A549 (cell line): ENCODE measurements at regions not wholly inside any gene's neighbourhood (a gene's known extent, or its start where the extent isn't known, plus 50 kb on each side); places are given as distances from the start of the nearest gene placed in this dataset.

Source experiments
- CBX2 ChIP-seq: fragments of 200-600 bp; sonication (generic); IDR thresholded peaks from 2 replicates; pipeline ENCODE4 v1.6.1; 2016; ENCODE audit warnings: low read depth, mild to moderate bottlenecking, borderline replicate concordance
- ESRRA ChIP-seq: fragments of 150-350 bp; IDR thresholded peaks from 2 replicates; pipeline ENCODE4 v1.6.1; 2014; ENCODE audit warnings: mild to moderate bottlenecking, low read length, borderline replicate concordance
- FOSL2 ChIP-seq, 2 experiments: fragments of 450-650 bp in 1 of 2; fragments of >200 bp in 1 of 2; sonication (Bioruptor Twin) in 1 of 2; formaldehyde crosslinking; IDR thresholded peaks; 2 replicates each; pipeline versions ENCODE4 v1.5.0 to v1.6.1; 2016 to 2020; ENCODE audit warnings: mild to moderate bottlenecking in 1 of 2, moderate library complexity in 1 of 2
- HES2 ChIP-seq: fragments of >200 bp; sonication (Bioruptor Twin); formaldehyde crosslinking; IDR thresholded peaks from 2 replicates; pipeline ENCODE4 v1.6.1; 2016
- MAZ ChIP-seq: fragments of 150-350 bp; IDR thresholded peaks from 2 replicates; pipeline ENCODE4 v1.6.1; 2014; ENCODE audit warnings: antibody characterized with exemption, low read depth, low read length, borderline replicate concordance
- POLR2A ChIP-seq: IDR thresholded peaks from 2 replicates; pipeline ENCODE4 v1.6.1; 2012; ENCODE audit warnings: mild to moderate bottlenecking, low read length
- RAD21 ChIP-seq, 2 experiments: fragments of >200 bp in 1 of 2; sonication (Bioruptor Twin) in 1 of 2; formaldehyde crosslinking in 1 of 2; IDR thresholded peaks in 1 of 2; conservative IDR thresholded peaks in 1 of 2; 2 replicates in 1 of 2; 3 replicates in 1 of 2; pipeline ENCODE4 v1.6.1; 2012 to 2018; ENCODE audit warnings: inconsistent platforms in 1 of 2
- RFX5 ChIP-seq: fragments of 450-650 bp; IDR thresholded peaks from 2 replicates; pipeline ENCODE4 v1.7.1; 2014; ENCODE audit warnings: antibody characterized with exemption, mild to moderate bottlenecking, moderate library complexity
- SMC3 ChIP-seq: fragments of >200 bp; sonication (Bioruptor Twin); formaldehyde crosslinking; IDR thresholded peaks from 3 replicates; pipeline ENCODE4 v1.6.1; 2018; ENCODE audit warnings: inconsistent platforms
- USF2 ChIP-seq: fragments of 450-650 bp; IDR thresholded peaks from 2 replicates; pipeline ENCODE4 v1.6.1; 2014; ENCODE audit warnings: antibody characterized with exemption
- ZC3H11A ChIP-seq: fragments of 450-650 bp; IDR thresholded peaks from 2 replicates; pipeline ENCODE4 v1.6.1; 2014; ENCODE audit warnings: antibody characterized with exemption, mild to moderate bottlenecking
- TF ChIP-seq, protein P1 (sequence below): fragments of >200 bp; sonication (Bioruptor Twin); formaldehyde crosslinking; IDR thresholded peaks from 3 replicates; pipeline ENCODE4 v1.5.1; 2016
- TF ChIP-seq, protein P2 (sequence below): IDR thresholded peaks from 2 replicates; pipeline ENCODE4 v1.6.1; 2012

DNA sequence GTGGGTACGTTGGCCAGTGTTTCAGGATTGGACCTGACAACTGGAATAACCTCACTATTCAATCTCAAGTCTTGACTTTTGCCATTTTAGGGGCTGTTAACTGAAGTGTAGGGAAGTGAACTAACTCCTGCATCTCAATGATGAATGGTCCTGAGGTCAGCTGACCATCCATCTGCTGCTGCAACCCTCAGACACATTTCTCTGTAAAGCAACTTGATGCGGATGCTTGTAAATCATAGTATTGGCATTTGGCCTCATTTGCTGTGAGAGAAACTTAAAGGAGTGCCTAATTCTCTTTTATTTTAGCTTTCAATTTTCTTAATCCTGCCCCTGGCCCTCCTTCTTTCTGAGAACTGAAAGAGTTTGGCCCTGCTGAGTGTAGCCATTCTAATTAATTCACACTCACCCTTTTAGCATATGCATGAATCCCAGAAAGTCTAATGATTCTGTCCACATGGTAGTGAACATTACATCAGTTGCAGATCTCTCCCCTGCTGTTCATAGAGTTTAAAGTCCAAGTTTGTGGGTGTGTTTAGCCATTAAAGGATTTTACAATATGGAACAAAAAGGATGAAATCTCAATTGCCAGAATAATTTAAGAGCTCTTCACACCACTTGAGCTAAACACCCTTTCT is 1531.4 kb upstream of the SLC10A2 start:
- TF ChIP-seq RAD21 (conservative IDR thresholded peaks at IDR 0.05 in 1 of 2, IDR thresholded peaks at IDR 0.05 in 1 of 2) (no peak), ESRRA (no peak), SMC3 (no peak), POLR2A (no peak), USF2 (no peak), CBX2 (no peak), FOSL2 (IDR thresholded peaks at IDR 0.05) (no peak), FOSL2 (CRISPR knock-in tag; IDR thresholded peaks at IDR 0.05) (no peak), HES2 (no peak), ZC3H11A (no peak), RFX5 (no peak), MAZ (no peak)
- TF ChIP-seq, protein P1, sequence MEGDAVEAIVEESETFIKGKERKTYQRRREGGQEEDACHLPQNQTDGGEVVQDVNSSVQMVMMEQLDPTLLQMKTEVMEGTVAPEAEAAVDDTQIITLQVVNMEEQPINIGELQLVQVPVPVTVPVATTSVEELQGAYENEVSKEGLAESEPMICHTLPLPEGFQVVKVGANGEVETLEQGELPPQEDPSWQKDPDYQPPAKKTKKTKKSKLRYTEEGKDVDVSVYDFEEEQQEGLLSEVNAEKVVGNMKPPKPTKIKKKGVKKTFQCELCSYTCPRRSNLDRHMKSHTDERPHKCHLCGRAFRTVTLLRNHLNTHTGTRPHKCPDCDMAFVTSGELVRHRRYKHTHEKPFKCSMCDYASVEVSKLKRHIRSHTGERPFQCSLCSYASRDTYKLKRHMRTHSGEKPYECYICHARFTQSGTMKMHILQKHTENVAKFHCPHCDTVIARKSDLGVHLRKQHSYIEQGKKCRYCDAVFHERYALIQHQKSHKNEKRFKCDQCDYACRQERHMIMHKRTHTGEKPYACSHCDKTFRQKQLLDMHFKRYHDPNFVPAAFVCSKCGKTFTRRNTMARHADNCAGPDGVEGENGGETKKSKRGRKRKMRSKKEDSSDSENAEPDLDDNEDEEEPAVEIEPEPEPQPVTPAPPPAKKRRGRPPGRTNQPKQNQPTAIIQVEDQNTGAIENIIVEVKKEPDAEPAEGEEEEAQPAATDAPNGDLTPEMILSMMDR, result no peak
- TF ChIP-seq, protein P2, sequence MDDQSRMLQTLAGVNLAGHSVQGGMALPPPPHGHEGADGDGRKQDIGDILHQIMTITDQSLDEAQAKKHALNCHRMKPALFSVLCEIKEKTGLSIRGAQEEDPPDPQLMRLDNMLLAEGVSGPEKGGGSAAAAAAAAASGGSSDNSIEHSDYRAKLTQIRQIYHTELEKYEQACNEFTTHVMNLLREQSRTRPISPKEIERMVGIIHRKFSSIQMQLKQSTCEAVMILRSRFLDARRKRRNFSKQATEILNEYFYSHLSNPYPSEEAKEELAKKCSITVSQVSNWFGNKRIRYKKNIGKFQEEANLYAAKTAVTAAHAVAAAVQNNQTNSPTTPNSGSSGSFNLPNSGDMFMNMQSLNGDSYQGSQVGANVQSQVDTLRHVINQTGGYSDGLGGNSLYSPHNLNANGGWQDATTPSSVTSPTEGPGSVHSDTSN, result no peak
